Sigmoid colon (tissue), 4 donors: ENCODE measurements at regions not wholly inside any gene's neighbourhood (a gene's known extent, or its start where the extent isn't known, plus 50 kb on each side); places are given as distances from the start of the nearest gene placed in this dataset.

Experiments
- CTCF ChIP-seq, 4 experiments: fragments of 450-650 bp in 3 of 4; fragments of 200-600 bp in 1 of 4; IDR thresholded peaks; one replicate each; pipeline ENCODE4 v1.5.1; 2016 to 2019; ENCODE audit warnings: antibody characterized with exemption in 4 of 4, mild to moderate bottlenecking in 3 of 4, moderate library complexity in 2 of 4
- EP300 ChIP-seq, 4 donors: sonication (generic); formaldehyde crosslinking; IDR thresholded peaks; one replicate each; pipeline ENCODE4 v1.6.1; 2017; ENCODE audit warnings: antibody characterized with exemption in 4 of 4
- POLR2A ChIP-seq, 2 donors: fragments of 450-650 bp; IDR thresholded peaks; one replicate each; pipeline ENCODE4 v1.6.1; 2016; ENCODE audit warnings: antibody characterized with exemption in 2 of 2, mild to moderate bottlenecking in 2 of 2, moderate library complexity in 2 of 2

DNA sequence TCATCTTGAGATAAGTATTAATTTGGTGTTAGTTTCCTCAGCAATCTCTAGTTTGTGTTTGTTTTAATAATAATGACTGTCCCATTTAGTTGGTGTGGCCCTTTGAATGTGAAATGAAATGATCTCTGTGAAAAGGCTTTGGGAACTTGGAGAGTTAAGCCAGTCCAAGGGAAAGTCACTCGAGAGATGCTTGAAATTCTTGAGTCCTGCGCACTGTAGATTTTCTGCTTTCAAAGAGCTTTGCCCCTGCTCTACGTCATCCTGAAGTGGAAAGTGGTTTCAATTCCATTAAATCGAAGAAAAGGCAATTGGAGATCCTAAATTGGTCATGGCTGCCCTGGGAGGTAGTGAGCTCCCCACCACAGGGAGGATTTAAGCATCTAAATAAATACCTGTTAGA lies 403.8 kb downstream of the ZNF536 start:
- TF ChIP-seq POLR2A (IDR thresholded peaks at IDR 0.05) (no peak), CTCF (IDR thresholded peaks at IDR 0.05) (no peak), EP300 (IDR thresholded peaks at IDR 0.05) (no peak)
